ENCODE measurements at regions not wholly inside any gene's neighbourhood (a gene's known extent, or its start where the extent isn't known, plus 50 kb on each side); places are given as distances from the start of the nearest gene placed in this dataset.

DNA sequence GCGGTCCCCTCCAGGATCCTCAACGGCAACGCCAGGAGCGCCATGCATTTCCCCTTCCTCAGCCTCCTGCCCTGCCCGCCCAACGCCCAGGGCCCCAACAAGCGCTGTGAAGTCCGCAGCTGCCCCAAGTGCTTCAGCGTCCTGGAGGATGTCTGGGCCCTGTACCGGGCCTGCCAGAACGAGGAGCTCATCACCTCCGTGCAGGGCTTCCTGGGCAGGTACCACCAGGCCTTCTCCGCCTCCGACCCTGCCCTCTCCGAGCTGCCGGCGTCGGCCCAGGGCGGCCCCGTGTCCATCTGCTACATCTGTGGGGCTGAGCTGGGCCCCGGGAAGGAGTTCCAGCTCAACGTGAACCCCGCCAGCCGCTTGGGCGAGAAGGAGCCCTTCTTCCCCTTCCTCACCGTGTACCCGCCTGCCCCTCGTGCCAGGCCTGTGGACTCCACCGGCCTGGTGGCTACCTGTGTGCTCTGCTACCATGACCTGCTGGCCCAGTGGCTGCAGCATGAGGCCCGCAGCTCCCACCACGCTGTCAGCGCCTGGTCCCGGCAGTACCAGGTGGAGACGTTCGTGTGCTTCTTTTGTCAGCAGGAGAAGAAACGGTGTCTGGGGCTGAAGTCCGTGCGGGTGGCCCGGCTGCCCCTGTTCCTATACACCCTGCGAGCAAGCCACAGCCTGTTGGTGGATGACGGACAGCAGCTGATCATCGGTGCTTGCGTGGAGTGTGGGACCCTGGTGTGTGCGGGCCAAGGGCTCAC, 58.9 kb upstream of the CIBAR2 start:
- Histone ChIP-seq H3K4me2 (ENCODE audit: insufficient read depth, low read length) (no peak overlapping the region), H3K79me2 (ENCODE audit: insufficient read depth, low read length) (no peaks in the 10 kb centered on the region), H3K9me3 (ENCODE audit: insufficient read depth, low read length, severe bottlenecking) (no peaks in the 10 kb centered on the region), H3K4me3 (ENCODE audit: low read depth in 1 of 2, low read length in 2 of 2) (no peak overlapping the region), H3K9ac (ENCODE audit: low read depth, low read length) (no peak overlapping the region), H3K27ac (ENCODE audit: low read length) (no peak overlapping the region), H4K20me1 (ENCODE audit: insufficient read depth, low read length) (no peaks in the 10 kb centered on the region; the same call in 1 of the 2 replicates), H3K36me3 (ENCODE audit: insufficient read depth, low read length) (no peaks in the 10 kb centered on the region), H2AFZ (ENCODE audit: low read depth, low read length) (no peak overlapping the region), H3K27me3 (ENCODE audit: insufficient read depth, low read length, poor library complexity) (peaks cover 4% of the 10 kb centered on the region), H3K4me1 (ENCODE audit: insufficient read depth, low read length) (no peaks in the 10 kb centered on the region)
- no peak for DNase-seq
- no peak for TF ChIP-seq EZH2 (IDR thresholded peaks at IDR 0.05; ENCODE audit: borderline replicate concordance, low read depth, low read length, severe bottlenecking)
- TF ChIP-seq, protein P1, sequence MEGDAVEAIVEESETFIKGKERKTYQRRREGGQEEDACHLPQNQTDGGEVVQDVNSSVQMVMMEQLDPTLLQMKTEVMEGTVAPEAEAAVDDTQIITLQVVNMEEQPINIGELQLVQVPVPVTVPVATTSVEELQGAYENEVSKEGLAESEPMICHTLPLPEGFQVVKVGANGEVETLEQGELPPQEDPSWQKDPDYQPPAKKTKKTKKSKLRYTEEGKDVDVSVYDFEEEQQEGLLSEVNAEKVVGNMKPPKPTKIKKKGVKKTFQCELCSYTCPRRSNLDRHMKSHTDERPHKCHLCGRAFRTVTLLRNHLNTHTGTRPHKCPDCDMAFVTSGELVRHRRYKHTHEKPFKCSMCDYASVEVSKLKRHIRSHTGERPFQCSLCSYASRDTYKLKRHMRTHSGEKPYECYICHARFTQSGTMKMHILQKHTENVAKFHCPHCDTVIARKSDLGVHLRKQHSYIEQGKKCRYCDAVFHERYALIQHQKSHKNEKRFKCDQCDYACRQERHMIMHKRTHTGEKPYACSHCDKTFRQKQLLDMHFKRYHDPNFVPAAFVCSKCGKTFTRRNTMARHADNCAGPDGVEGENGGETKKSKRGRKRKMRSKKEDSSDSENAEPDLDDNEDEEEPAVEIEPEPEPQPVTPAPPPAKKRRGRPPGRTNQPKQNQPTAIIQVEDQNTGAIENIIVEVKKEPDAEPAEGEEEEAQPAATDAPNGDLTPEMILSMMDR (IDR thresholded peaks at IDR 0.05; ENCODE audit: borderline replicate concordance, extremely low read depth, low read length, poor library complexity, severe bottlenecking): no peak
- ATAC-seq (ENCODE audit: insufficient read depth, low read depth): no peak

DNA sequence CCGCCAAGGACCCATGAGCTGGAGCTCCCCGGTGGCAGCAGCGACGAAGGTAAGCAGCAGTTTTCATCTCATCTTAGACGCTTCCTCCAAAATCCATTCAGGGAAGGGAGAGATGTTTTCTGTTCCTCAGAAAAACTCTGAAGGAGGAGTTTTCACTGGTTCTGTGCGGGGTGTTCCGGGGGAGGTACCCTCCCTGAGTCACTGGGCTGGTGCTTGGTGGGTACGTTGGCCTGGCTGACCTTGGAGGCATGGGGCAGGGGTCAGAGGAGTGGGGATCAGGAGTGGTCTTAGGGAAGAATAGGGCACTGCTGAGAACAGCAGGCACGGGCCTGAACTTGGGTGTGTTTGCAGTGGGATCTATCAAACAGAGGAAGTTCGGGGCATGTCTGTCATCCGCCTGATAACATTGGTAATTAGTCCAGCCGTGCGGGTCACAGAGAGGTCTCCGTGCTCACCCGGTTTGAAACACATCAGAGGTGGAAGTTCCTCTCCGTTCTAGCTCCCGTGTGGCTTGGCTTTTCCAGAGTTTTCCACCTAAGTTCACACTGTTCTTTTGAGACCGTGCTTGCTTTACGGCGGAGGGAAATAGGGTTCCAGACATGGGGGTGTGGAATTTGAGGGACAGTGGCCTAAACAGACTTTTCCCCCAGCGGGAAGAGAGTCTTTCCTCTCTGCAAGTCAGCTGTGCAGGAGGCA, 59.6 kb upstream of the CIBAR2 start:
- Histone ChIP-seq H3K4me3 (ENCODE audit: low read depth in 1 of 2, low read length in 2 of 2) (no peak overlapping the region), H3K4me1 (ENCODE audit: insufficient read depth, low read length) (no peaks in the 10 kb centered on the region), H3K9me3 (ENCODE audit: insufficient read depth, low read length, severe bottlenecking) (no peaks in the 10 kb centered on the region), H3K27ac (ENCODE audit: low read length) (no peak overlapping the region), H3K27me3 (ENCODE audit: insufficient read depth, low read length, poor library complexity) (peaks cover 2% of the 10 kb centered on the region), H3K36me3 (ENCODE audit: insufficient read depth, low read length) (no peaks in the 10 kb centered on the region), H2AFZ (ENCODE audit: low read depth, low read length) (no peak overlapping the region), H3K4me2 (ENCODE audit: insufficient read depth, low read length) (no peak overlapping the region), H4K20me1 (ENCODE audit: insufficient read depth, low read length) (no peaks in the 10 kb centered on the region; the same call in 1 of the 2 replicates), H3K9ac (ENCODE audit: low read depth, low read length) (no peak overlapping the region), H3K79me2 (ENCODE audit: insufficient read depth, low read length) (no peaks in the 10 kb centered on the region)
- ATAC-seq (ENCODE audit: insufficient read depth, low read depth) (no peak), DNase-seq (no peak)
- TF ChIP-seq EZH2 (IDR thresholded peaks at IDR 0.05; ENCODE audit: borderline replicate concordance, low read depth, low read length, severe bottlenecking): no peak
- TF ChIP-seq, protein P1 (IDR thresholded peaks at IDR 0.05; ENCODE audit: borderline replicate concordance, extremely low read depth, low read length, poor library complexity, severe bottlenecking): no peak

DNA sequence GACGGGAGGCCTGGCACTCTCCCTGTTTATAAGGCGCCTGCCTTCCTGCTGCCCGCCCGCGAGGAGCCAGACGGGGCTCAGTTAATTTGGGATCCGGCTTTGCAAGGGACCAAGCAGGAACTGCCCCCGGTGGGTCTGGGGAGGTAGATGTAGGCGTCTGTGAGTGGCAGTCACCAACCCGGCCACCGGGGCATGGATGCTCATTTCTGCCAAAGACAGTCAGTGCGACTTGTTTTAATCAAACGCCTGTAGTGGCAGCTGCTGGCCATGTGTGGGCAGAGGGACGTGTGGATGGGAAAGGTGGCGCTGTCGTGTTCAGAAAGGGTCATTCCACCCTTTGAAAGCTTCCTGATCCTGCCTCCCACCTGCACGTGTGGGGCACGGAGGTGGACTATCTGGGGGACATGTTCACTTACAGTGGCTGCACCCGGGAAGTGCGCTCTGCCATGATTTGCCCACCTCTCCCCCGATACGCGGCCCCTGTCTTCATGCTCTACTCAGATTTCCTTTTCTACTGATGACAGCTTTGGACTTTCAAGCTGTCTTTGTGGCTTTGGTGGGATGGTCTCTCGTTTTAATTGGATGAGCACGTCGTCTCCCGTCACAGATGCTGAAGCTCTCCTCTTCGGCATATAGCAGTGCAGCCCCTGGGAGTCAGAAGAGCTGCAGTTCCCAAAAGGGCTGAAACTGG, 60.3 kb upstream of the CIBAR2 start:
- ATAC-seq (ENCODE audit: insufficient read depth, low read depth) (no peak), DNase-seq (no peak)
- no peak for TF ChIP-seq EZH2 (IDR thresholded peaks at IDR 0.05; ENCODE audit: borderline replicate concordance, low read depth, low read length, severe bottlenecking)
- TF ChIP-seq, protein P1 (IDR thresholded peaks at IDR 0.05; ENCODE audit: borderline replicate concordance, extremely low read depth, low read length, poor library complexity, severe bottlenecking): no peak
- no peaks in the 10 kb centered on the region for H3K9me3 ChIP-seq (ENCODE audit: insufficient read depth, low read length, severe bottlenecking)
- no peak overlapping the region for H3K4me3 ChIP-seq (ENCODE audit: low read depth in 1 of 2, low read length in 2 of 2)
- no peak overlapping the region for H2AFZ ChIP-seq (ENCODE audit: low read depth, low read length)
- H3K9ac ChIP-seq (ENCODE audit: low read depth, low read length): no peak overlapping the region
- H3K27ac ChIP-seq (ENCODE audit: low read length): no peak overlapping the region
- peaks cover 5% of the 10 kb centered on the region for H3K27me3 ChIP-seq (ENCODE audit: insufficient read depth, low read length, poor library complexity)
- H4K20me1 ChIP-seq (ENCODE audit: insufficient read depth, low read length): peaks cover 4% of the 10 kb centered on the region
- no peaks in the 10 kb centered on the region for H3K4me1 ChIP-seq (ENCODE audit: insufficient read depth, low read length)
- H3K4me2 ChIP-seq (ENCODE audit: insufficient read depth, low read length): no peak overlapping the region
- no peaks in the 10 kb centered on the region for H3K36me3 ChIP-seq (ENCODE audit: insufficient read depth, low read length)
- H3K79me2 ChIP-seq (ENCODE audit: insufficient read depth, low read length): no peaks in the 10 kb centered on the region
